K562 (cell line): ENCODE measurements at regions not wholly inside any gene's neighbourhood (a gene's known extent, or its start where the extent isn't known, plus 50 kb on each side); places are given as distances from the start of the nearest gene placed in this dataset.

Experiments
- ATAC-seq: fragments of 200-7000 bp; cut with Tn5 transposase; 3 replicates; pipeline ENCODE4 v1.9.1; 2020; ENCODE audit warnings: moderate library complexity
- BruUV-seq: library from RNA; stranded (reverse); fragments of 400-500 nt; replicated peaks from 2 replicates; lab custom pipeline; 2021; lab: Mats Ljungman, UMichigan
- CTCF ChIA-PET: fragments of 300-600 bp; formaldehyde crosslinking; extraction: SDS; loops from one replicate; lab custom pipeline; 2021; ENCODE audit warnings: low intra/inter-chr PET ratio; lab: Yijun Ruan, JAX
- POLR2A ChIA-PET: fragments of 300-600, 350-650 bp; sonication (Branson Sonifier 250); formaldehyde crosslinking; extraction: SDS; loops from one replicate; lab custom pipeline; 2021; ENCODE audit warnings: antibody characterized with exemption, inconsistent platforms; lab: Yijun Ruan, JAX
- DNase-seq, 4 experiments: peaks; one replicate each; pipeline versions ENCODE4 v3.0.0 to v3.0.0-alpha.2; 2011 to 2018; ENCODE audit warnings: low spot score in 3 of 4, mixed read lengths in 3 of 4; ENCODE audit errors: extremely low read depth in 1 of 4
- FAIRE-seq: peaks from 2 replicates; lab custom pipeline; 2011; peaks lifted over from hg19 to GRCh38; lab: Jason Lieb, UNC
- H2AFZ ChIP-seq: 2 replicates; pipeline ENCODE4 v1.6.0; 2011; ENCODE audit warnings: low read depth, low read length, control low read depth, inconsistent platforms
- H3K27ac ChIP-seq: fragments of 200-600 bp; 3 replicates; pipeline ENCODE4 v1.8.0; 2011; ENCODE audit warnings: low read depth, mild to moderate bottlenecking, control low read depth, inconsistent platforms, low read length, moderate library complexity, mixed read lengths; ENCODE audit errors: extremely low read depth
- H3K27me3 ChIP-seq, 2 experiments: fragments of 300-600 bp in 1 of 2; 2 replicates in 1 of 2; 3 replicates in 1 of 2; pipeline versions ENCODE4 v1.6.0 to v1.8.0; 2011; ENCODE audit warnings: inconsistent platforms in 2 of 2, low read length in 2 of 2, mild to moderate bottlenecking in 1 of 2, mixed read lengths in 1 of 2, moderate library complexity in 1 of 2; ENCODE audit not compliant: control insufficient read depth in 2 of 2, insufficient read depth in 2 of 2
- H3K36me3 ChIP-seq: fragments of 300-600 bp; 3 replicates; pipeline ENCODE4 v1.8.0; 2011; ENCODE audit warnings: mild to moderate bottlenecking, low read length, inconsistent platforms; ENCODE audit not compliant: control insufficient read depth, insufficient read depth
- H3K4me1 ChIP-seq, 2 experiments: fragments of 200-600 bp in 1 of 2; replicated peaks in 1 of 2; 2 replicates in 1 of 2; 3 replicates in 1 of 2; pipeline versions ENCODE4 v1.5.1 to v1.8.0; 2011; ENCODE audit warnings: inconsistent platforms in 2 of 2, low read length in 2 of 2, mild to moderate bottlenecking in 1 of 2, mixed read lengths in 1 of 2, moderate library complexity in 1 of 2; ENCODE audit not compliant: control insufficient read depth in 2 of 2, insufficient read depth in 2 of 2
- H3K4me2 ChIP-seq: 2 replicates; pipeline ENCODE4 v1.6.1; 2011; ENCODE audit warnings: low read length, control low read depth, inconsistent platforms, mixed read lengths; ENCODE audit not compliant: insufficient read depth
- H3K4me3 ChIP-seq: fragments of 200-600 bp; sonication (generic), shearing (Covaris generic); 2 replicates; pipeline ENCODE4 v1.5.1; 2016; ENCODE audit warnings: control low read depth, inconsistent platforms
- H3K79me2 ChIP-seq: fragments of 200-600 bp; 3 replicates; pipeline ENCODE4 v1.8.0; 2011; ENCODE audit warnings: low read length, inconsistent platforms; ENCODE audit not compliant: control insufficient read depth, insufficient read depth
- H3K9ac ChIP-seq, 2 experiments: 2 replicates each; pipeline versions ENCODE4 v1.6.0 to v1.6.1; 2011; ENCODE audit warnings: low read depth in 2 of 2, low read length in 2 of 2, control low read depth in 1 of 2, inconsistent platforms in 1 of 2, mild to moderate bottlenecking in 1 of 2, mixed read lengths in 1 of 2; ENCODE audit not compliant: insufficient read depth in 1 of 2
- H3K9me1 ChIP-seq: one replicate; pipeline ENCODE4 v1.6.0; 2011; ENCODE audit warnings: inconsistent platforms, mild to moderate bottlenecking, low read length, moderate library complexity; ENCODE audit not compliant: control insufficient read depth, insufficient read depth
- H3K9me3 ChIP-seq: replicated peaks from 2 replicates; pipeline ENCODE4 v1.5.1; 2011; ENCODE audit warnings: low read depth, low read length, inconsistent platforms; ENCODE audit not compliant: control insufficient read depth, insufficient read depth
- H4K20me1 ChIP-seq: replicated peaks from 2 replicates; pipeline ENCODE4 v1.6.1; 2011; ENCODE audit warnings: low read length, inconsistent platforms, mixed read lengths; ENCODE audit not compliant: control insufficient read depth, insufficient read depth
- FUS ChIP-seq: fragments of 200-400 bp; formaldehyde crosslinking; optimal IDR thresholded peaks from 2 replicates; pipeline ENCODE3; 2017; ENCODE audit warnings: low read depth, low read length
- GABPB1 ChIP-seq: sonication (generic); formaldehyde crosslinking; IDR thresholded peaks from 2 replicates; pipeline ENCODE4 v1.8.0; 2022; ENCODE audit warnings: mild to moderate bottlenecking, missing genetic modification reagents
- GATA2 ChIP-seq: sonication (generic); formaldehyde crosslinking; IDR thresholded peaks from 2 replicates; pipeline ENCODE4 v1.4.0; 2020; ENCODE audit warnings: mild to moderate bottlenecking, missing genetic modification reagents
- NFATC3 ChIP-seq: fragments of 450-650 bp; IDR thresholded peaks from 2 replicates; pipeline ENCODE4 v1.6.1; 2017; ENCODE audit warnings: mild to moderate bottlenecking
- NFRKB ChIP-seq: fragments of 450-650 bp; IDR thresholded peaks from 2 replicates; pipeline ENCODE4 v1.6.1; 2016; ENCODE audit warnings: low read depth
- SNIP1 ChIP-seq: fragments of 450-650 bp; IDR thresholded peaks from 2 replicates; pipeline ENCODE4 v1.7.1; 2017; ENCODE audit warnings: low read depth, mild to moderate bottlenecking
- SREBF1 ChIP-seq: fragments of 150-350 bp; IDR thresholded peaks from 2 replicates; pipeline ENCODE4 v1.6.1; 2014; ENCODE audit warnings: antibody characterized with exemption, low read depth, low read length, borderline replicate concordance
- STAG1 ChIP-seq: sonication (generic); formaldehyde crosslinking; IDR thresholded peaks from 2 replicates; pipeline ENCODE4 v1.5.0; 2020; ENCODE audit warnings: missing genetic modification reagents, borderline replicate concordance
- TRIM28 ChIP-seq: fragments of 450-650 bp; IDR thresholded peaks from 2 replicates; pipeline ENCODE4 v1.6.1; 2017
- TSC22D4 ChIP-seq: fragments of 450-650 bp; IDR thresholded peaks from 2 replicates; pipeline ENCODE4 v1.6.1; 2016; ENCODE audit warnings: missing genetic modification characterization, missing biosample characterization, control low read depth
- in situ Hi-C: fragments of 300-500 bp; cut with MboI; formaldehyde crosslinking; loops from 4 replicates; pipeline ENCODE4 v1.15.0; 2018; ENCODE audit warnings: inconsistent platforms, mixed read lengths
- intact Hi-C: fragments of 100-400 bp; cut with micrococcal nuclease; formaldehyde crosslinking; loops from 2 replicates; pipeline ENCODE4 v1.14.2; 2022
- TF ChIP-seq, protein P1 (sequence below): IDR thresholded peaks from 2 replicates; pipeline ENCODE4 v1.6.1; 2014; ENCODE audit warnings: antibody characterized with exemption
- TF ChIP-seq, protein P2 (sequence below): fragments of 450-650 bp; conservative IDR thresholded peaks from 2 replicates; pipeline ENCODE4 v1.6.1; 2016; ENCODE audit warnings: missing genetic modification characterization, low read depth, mild to moderate bottlenecking, missing compliant biosample characterization, moderate library complexity
- TF ChIP-seq, protein P3 (sequence below): fragments of 250-450 bp; sonication (Bioruptor Pico); IDR thresholded peaks from 2 replicates; pipeline ENCODE4 v1.5.0; 2021
- TF ChIP-seq, protein P4 (sequence below), 2 experiments: fragments of 450-650 bp; IDR thresholded peaks; 2 replicates each; pipeline ENCODE4 v1.6.1; 2016
- TF ChIP-seq, protein P5 (sequence below): sonication (generic); formaldehyde crosslinking; IDR thresholded peaks from 2 replicates; pipeline ENCODE4 v1.8.0; 2023; ENCODE audit warnings: mild to moderate bottlenecking, missing genetic modification reagents

DNA sequence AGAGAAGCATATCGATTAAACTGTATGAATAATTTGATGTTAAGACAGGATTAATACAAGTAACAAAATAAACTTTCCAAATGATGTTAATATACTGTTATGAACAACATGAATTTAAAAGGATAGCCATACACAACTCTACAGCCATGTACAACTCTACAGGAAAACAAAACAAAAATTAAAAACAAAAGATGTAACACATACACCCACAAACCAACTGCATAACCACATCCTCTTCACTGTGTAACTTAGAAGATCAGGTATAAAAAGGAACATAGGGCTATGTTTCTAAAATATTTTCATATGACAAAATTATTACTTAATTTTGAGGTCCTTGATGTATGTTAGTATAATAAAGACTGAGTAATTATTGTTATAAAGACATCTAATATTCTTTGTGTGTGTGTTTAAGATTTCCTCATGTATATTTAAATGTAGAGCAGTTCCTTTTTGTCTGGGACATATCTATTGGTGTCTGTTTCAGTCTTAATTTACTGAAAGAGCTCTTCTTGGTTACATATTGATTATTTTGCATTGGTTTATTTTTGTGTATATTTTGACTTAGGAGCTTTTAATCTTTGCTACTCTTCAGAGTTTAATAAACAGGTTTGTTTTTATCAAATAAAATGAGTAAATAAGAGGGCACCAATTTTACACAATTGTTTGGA lies 966.8 kb upstream of the CTNND2 start (continued):
- TF ChIP-seq, protein P1, sequence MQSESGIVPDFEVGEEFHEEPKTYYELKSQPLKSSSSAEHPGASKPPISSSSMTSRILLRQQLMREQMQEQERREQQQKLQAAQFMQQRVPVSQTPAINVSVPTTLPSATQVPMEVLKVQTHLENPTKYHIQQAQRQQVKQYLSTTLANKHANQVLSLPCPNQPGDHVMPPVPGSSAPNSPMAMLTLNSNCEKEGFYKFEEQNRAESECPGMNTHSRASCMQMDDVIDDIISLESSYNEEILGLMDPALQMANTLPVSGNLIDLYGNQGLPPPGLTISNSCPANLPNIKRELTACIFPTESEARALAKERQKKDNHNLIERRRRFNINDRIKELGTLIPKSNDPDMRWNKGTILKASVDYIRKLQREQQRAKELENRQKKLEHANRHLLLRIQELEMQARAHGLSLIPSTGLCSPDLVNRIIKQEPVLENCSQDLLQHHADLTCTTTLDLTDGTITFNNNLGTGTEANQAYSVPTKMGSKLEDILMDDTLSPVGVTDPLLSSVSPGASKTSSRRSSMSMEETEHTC = no peak
- TF ChIP-seq GABPB1 (no peak), FUS (no peak), SNIP1 (no peak)
- TF ChIP-seq, protein P2, sequence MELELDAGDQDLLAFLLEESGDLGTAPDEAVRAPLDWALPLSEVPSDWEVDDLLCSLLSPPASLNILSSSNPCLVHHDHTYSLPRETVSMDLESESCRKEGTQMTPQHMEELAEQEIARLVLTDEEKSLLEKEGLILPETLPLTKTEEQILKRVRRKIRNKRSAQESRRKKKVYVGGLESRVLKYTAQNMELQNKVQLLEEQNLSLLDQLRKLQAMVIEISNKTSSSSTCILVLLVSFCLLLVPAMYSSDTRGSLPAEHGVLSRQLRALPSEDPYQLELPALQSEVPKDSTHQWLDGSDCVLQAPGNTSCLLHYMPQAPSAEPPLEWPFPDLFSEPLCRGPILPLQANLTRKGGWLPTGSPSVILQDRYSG (tag) = no peak
- TF ChIP-seq, protein P3, sequence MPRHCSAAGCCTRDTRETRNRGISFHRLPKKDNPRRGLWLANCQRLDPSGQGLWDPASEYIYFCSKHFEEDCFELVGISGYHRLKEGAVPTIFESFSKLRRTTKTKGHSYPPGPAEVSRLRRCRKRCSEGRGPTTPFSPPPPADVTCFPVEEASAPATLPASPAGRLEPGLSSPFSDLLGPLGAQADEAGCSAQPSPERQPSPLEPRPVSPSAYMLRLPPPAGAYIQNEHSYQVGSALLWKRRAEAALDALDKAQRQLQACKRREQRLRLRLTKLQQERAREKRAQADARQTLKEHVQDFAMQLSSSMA (CRISPR knock-in tag) = no peak

DNA sequence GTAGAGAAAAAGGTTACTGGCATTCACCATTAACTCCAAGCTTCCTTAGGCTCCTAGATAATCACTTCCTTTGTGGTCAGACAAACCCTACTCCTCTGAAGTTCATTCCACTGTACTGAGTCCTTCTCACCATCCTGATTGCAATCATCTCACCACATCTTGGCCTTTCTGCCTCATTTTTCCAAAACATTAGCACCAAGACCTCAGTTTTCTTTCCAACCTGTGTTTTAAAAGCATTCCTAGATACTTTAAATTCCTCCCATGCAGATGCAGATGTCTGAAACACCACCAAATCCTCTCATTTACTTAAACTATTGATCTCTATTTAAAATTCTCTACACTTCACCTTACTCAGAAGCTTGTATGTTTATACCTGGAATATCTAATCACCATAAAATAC lies 961.3 kb upstream of the CTNND2 start:
- intact Hi-C loops = no loop called here
- no peak overlapping the region for H3K4me2 ChIP-seq
- BruUV-seq = no TSS peak
- no peak for ATAC-seq
- H3K9ac ChIP-seq = no peak overlapping the region
- H3K27ac ChIP-seq = no peak overlapping the region
- H2AFZ ChIP-seq = no peak overlapping the region
- ChIA-PET POLR2A (no interaction called here), CTCF (no interaction called here)
- no peaks in the 10 kb centered on the region for H3K9me3 ChIP-seq
- H3K27me3 ChIP-seq = no peaks in the 10 kb centered on the region
- no peaks in the 10 kb centered on the region for H3K79me2 ChIP-seq
- no peaks in the 10 kb centered on the region for H3K9me1 ChIP-seq
- no peaks in the 10 kb centered on the region for H4K20me1 ChIP-seq
- no peak overlapping the region for H3K4me3 ChIP-seq
- TF ChIP-seq, protein P4, sequence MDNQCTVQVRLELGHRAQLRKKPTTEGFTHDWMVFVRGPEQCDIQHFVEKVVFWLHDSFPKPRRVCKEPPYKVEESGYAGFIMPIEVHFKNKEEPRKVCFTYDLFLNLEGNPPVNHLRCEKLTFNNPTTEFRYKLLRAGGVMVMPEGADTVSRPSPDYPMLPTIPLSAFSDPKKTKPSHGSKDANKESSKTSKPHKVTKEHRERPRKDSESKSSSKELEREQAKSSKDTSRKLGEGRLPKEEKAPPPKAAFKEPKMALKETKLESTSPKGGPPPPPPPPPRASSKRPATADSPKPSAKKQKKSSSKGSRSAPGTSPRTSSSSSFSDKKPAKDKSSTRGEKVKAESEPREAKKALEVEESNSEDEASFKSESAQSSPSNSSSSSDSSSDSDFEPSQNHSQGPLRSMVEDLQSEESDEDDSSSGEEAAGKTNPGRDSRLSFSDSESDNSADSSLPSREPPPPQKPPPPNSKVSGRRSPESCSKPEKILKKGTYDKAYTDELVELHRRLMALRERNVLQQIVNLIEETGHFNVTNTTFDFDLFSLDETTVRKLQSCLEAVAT (IDR thresholded peaks at IDR 0.05) = no peak
- no peak for TF ChIP-seq TSC22D4 (tag)
- TF ChIP-seq GABPB1 = no peak
- no peak for TF ChIP-seq NFRKB
- no peak for TF ChIP-seq TRIM28
- TF ChIP-seq GATA2 (CRISPR knock-in tag) = no peak
- no peak for TF ChIP-seq STAG1
- TF ChIP-seq NFATC3 = no peak
- TF ChIP-seq SREBF1 = no peak
- TF ChIP-seq, protein P5, sequence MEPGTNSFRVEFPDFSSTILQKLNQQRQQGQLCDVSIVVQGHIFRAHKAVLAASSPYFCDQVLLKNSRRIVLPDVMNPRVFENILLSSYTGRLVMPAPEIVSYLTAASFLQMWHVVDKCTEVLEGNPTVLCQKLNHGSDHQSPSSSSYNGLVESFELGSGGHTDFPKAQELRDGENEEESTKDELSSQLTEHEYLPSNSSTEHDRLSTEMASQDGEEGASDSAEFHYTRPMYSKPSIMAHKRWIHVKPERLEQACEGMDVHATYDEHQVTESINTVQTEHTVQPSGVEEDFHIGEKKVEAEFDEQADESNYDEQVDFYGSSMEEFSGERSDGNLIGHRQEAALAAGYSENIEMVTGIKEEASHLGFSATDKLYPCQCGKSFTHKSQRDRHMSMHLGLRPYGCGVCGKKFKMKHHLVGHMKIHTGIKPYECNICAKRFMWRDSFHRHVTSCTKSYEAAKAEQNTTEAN (CRISPR knock-in tag) = no peak
- H3K36me3 ChIP-seq = no peaks in the 10 kb centered on the region
- no peaks in the 10 kb centered on the region for H3K4me1 ChIP-seq
- DNase-seq = no peak
- FAIRE-seq = no peak
- in situ Hi-C loops = no loop called here
